Astrocyte (in vitro differentiated cells and primary cell): ENCODE measurements at regions not wholly inside any gene's neighbourhood (a gene's known extent, or its start where the extent isn't known, plus 50 kb on each side); places are given as distances from the start of the nearest gene placed in this dataset.

ENCODE experiments used
- DNase-seq: peaks from one replicate; pipeline ENCODE4 v3.0.0-alpha.2; 2010; ENCODE audit warnings: low read depth
- FAIRE-seq: peaks from 2 replicates; lab custom pipeline; 2011; peaks lifted over from hg19 to GRCh38; lab: Jason Lieb, UNC
- H2AFZ ChIP-seq: 2 replicates; pipeline ENCODE4 v1.6.0; 2012; ENCODE audit warnings: low read depth, low read length, inconsistent platforms
- H3K27ac ChIP-seq: 2 replicates; pipeline ENCODE4 v1.5.1; 2011; ENCODE audit warnings: low read depth, low read length, inconsistent platforms
- H3K27me3 ChIP-seq: 2 replicates; pipeline ENCODE4 v1.6.0; 2011; ENCODE audit warnings: low read length, inconsistent platforms; ENCODE audit not compliant: insufficient read depth
- H3K36me3 ChIP-seq: 2 replicates; pipeline ENCODE4 v1.5.1; 2011; ENCODE audit warnings: low read length, inconsistent platforms; ENCODE audit not compliant: insufficient read depth
- H3K4me1 ChIP-seq: 2 replicates; pipeline ENCODE4 v1.5.1; 2011; ENCODE audit warnings: low read length, inconsistent platforms; ENCODE audit not compliant: insufficient read depth
- H3K4me2 ChIP-seq: 2 replicates; pipeline ENCODE4 v1.6.0; 2012; ENCODE audit warnings: low read length, inconsistent platforms
- H3K4me3 ChIP-seq: 2 replicates; pipeline ENCODE4 v1.5.1; 2011; ENCODE audit warnings: low read depth, mild to moderate bottlenecking, low read length, inconsistent platforms; ENCODE audit not compliant: insufficient read depth
- H3K79me2 ChIP-seq: 2 replicates; pipeline ENCODE4 v1.6.0; 2012; ENCODE audit warnings: mild to moderate bottlenecking, low read length, inconsistent platforms; ENCODE audit not compliant: insufficient read depth
- H3K9ac ChIP-seq: 2 replicates; pipeline ENCODE4 v1.6.0; 2012; ENCODE audit warnings: mild to moderate bottlenecking, low read length, inconsistent platforms
- H3K9me3 ChIP-seq: 2 replicates; pipeline ENCODE4 v1.5.1; 2012; ENCODE audit warnings: low read depth, mild to moderate bottlenecking, low read length, inconsistent platforms; ENCODE audit not compliant: insufficient read depth
- H4K20me1 ChIP-seq: 2 replicates; pipeline ENCODE4 v1.6.0; 2012; ENCODE audit warnings: low read length, inconsistent platforms; ENCODE audit not compliant: insufficient read depth
- H3K27ac Mint-ChIP-seq: one replicate; pipeline ENCODE4 v1.8.0; 2021; ENCODE audit warnings: mild to moderate bottlenecking, mixed read lengths; ENCODE audit not compliant: unreplicated experiment
- H3K27me3 Mint-ChIP-seq: one replicate; pipeline ENCODE4 v1.8.0; 2021; ENCODE audit warnings: low read depth, mixed read lengths; ENCODE audit not compliant: unreplicated experiment
- H3K36me3 Mint-ChIP-seq: one replicate; pipeline ENCODE4 v1.8.0; 2021; ENCODE audit warnings: low read depth, mixed read lengths; ENCODE audit not compliant: unreplicated experiment
- H3K4me1 Mint-ChIP-seq: one replicate; pipeline ENCODE4 v1.8.0; 2021; ENCODE audit warnings: low read depth, mixed read lengths; ENCODE audit not compliant: unreplicated experiment
- H3K4me3 Mint-ChIP-seq: one replicate; pipeline ENCODE4 v1.8.0; 2021; ENCODE audit warnings: mild to moderate bottlenecking, moderate library complexity, mixed read lengths; ENCODE audit not compliant: unreplicated experiment
- H3K9me3 Mint-ChIP-seq: one replicate; pipeline ENCODE4 v1.8.0; 2021; ENCODE audit warnings: mild to moderate bottlenecking, mixed read lengths; ENCODE audit not compliant: unreplicated experiment
- EZH2 ChIP-seq: IDR thresholded peaks from 2 replicates; pipeline ENCODE4 v1.6.1; 2012; ENCODE audit warnings: mild to moderate bottlenecking, low read length, inconsistent platforms; ENCODE audit not compliant: insufficient read depth
- TF ChIP-seq, protein P1 (sequence below): IDR thresholded peaks from 2 replicates; pipeline ENCODE4 v1.5.1; 2011; ENCODE audit warnings: low read depth, mild to moderate bottlenecking, inconsistent platforms, low read length, moderate library complexity; ENCODE audit not compliant: insufficient read depth

DNA sequence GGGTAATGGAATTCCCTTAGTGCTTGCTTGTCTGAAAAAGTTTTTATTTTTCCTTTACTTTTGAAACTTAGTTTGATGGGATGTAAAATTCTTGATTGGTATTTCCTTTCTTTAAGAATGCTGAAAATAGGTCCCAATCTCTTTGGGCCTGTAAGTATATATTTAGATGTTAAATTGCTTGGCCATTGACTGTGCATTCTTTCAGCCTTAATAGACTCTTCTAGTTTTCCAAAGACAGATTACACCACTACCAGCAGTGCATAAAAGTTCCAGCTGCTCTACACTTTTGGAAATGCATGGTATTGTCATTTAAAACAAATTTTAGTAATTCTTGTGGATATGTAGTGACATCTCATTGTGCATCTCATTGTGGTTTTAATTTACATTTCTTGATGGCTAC is 464.8 kb upstream of the USP24 start:
- Histone ChIP-seq H3K4me1 (no peaks in the 10 kb centered on the region), H3K9me3 (no peaks in the 10 kb centered on the region), H3K4me3 (no peak overlapping the region), H2AFZ (no peak overlapping the region), H3K36me3 (no peaks in the 10 kb centered on the region), H3K4me2 (no peak overlapping the region), H3K9ac (no peak overlapping the region), H3K27me3 (no peaks in the 10 kb centered on the region), H3K79me2 (no peaks in the 10 kb centered on the region), H3K27ac (no peak overlapping the region), H4K20me1 (no peaks in the 10 kb centered on the region)
- TF ChIP-seq, protein P1, sequence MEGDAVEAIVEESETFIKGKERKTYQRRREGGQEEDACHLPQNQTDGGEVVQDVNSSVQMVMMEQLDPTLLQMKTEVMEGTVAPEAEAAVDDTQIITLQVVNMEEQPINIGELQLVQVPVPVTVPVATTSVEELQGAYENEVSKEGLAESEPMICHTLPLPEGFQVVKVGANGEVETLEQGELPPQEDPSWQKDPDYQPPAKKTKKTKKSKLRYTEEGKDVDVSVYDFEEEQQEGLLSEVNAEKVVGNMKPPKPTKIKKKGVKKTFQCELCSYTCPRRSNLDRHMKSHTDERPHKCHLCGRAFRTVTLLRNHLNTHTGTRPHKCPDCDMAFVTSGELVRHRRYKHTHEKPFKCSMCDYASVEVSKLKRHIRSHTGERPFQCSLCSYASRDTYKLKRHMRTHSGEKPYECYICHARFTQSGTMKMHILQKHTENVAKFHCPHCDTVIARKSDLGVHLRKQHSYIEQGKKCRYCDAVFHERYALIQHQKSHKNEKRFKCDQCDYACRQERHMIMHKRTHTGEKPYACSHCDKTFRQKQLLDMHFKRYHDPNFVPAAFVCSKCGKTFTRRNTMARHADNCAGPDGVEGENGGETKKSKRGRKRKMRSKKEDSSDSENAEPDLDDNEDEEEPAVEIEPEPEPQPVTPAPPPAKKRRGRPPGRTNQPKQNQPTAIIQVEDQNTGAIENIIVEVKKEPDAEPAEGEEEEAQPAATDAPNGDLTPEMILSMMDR, result no peak
- no peak for TF ChIP-seq EZH2
- Mint-ChIP-seq H3K4me1 (no peaks in the 10 kb centered on the region), H3K27ac (no peak overlapping the region), H3K9me3 (no peaks in the 10 kb centered on the region), H3K4me3 (no peak overlapping the region), H3K27me3 (peaks cover 3% of the 10 kb centered on the region), H3K36me3 (no peaks in the 10 kb centered on the region)
- peak; percentile 77 for DNase-seq
- peak; percentile 78 for FAIRE-seq

DNA sequence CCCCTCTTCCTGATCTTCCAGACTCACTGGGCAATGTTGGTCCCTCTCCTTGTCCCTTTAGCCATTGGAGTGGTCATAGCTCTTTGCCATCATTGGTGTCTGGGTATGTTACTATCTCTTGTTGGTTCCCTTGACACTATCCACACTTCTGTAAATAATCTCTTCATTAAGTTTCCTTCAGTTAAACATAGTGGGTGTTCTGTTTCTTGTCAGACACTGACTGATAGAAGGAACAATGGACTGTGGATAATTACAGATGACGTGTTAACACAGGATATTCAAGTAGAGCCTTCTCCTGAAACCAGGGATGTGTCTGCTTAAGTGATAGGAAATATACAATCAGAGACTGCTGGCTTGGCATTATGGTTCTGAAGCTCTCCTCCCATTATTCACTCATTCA is 458.3 kb upstream of the USP24 start:
- Histone ChIP-seq H3K4me2 (no peak overlapping the region), H3K27ac (no peak overlapping the region), H4K20me1 (no peaks in the 10 kb centered on the region), H2AFZ (no peak overlapping the region), H3K4me3 (no peak overlapping the region), H3K4me1 (no peaks in the 10 kb centered on the region), H3K9ac (no peak overlapping the region), H3K27me3 (no peaks in the 10 kb centered on the region), H3K36me3 (no peaks in the 10 kb centered on the region), H3K9me3 (no peaks in the 10 kb centered on the region), H3K79me2 (no peaks in the 10 kb centered on the region)
- H3K4me1 Mint-ChIP-seq, result no peaks in the 10 kb centered on the region
- no peaks in the 10 kb centered on the region for H3K36me3 Mint-ChIP-seq
- DNase-seq (no peak), FAIRE-seq (peak; percentile 43)
- H3K27ac Mint-ChIP-seq, result no peak overlapping the region
- no peaks in the 10 kb centered on the region for H3K9me3 Mint-ChIP-seq
- no peak overlapping the region for H3K4me3 Mint-ChIP-seq
- no peak for TF ChIP-seq EZH2
- TF ChIP-seq, protein P1, result no peak
- H3K27me3 Mint-ChIP-seq, result no peaks in the 10 kb centered on the region

DNA sequence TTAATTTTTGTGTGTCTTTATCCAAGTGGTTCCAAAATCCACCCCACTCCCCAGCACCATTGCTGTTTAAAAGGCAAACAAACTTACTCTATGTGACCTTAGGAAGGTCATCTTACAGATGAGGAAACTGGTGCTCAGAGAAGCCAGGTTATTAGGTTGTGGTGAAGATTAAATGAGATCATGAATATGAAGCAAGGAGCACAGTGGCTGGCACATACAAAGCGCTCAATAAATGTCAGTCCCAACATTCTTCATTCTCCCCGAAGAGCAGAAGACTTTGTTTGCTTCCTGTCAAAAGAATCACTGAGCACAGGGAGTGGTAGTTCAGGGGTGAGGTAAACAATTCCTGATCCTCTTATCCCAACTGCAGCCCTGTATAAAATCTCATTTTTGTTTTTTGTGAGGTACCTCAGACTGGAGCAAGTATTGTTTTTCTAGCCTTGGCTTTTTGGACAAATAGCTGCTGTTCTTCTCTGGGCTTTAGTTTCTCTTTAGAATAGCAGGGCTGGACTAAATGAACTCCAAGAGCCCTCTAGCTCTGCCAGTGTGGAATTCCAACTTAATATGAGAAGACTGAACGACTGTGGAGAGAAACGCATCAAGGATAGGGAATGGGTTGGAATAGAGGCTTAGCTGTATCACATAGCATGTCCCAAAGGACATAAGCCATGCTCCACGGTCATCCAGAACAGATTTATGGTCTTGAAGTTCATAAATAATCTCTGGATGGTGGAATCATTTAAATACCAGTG is 455.3 kb upstream of the USP24 start:
- no peak overlapping the region for H3K27ac Mint-ChIP-seq
- H3K27me3 ChIP-seq, result no peaks in the 10 kb centered on the region

More for the DNA sequence above, 455.3 kb upstream of the USP24 start:
- H3K9me3 ChIP-seq, result no peaks in the 10 kb centered on the region
- H3K27ac ChIP-seq, result no peak overlapping the region
- H2AFZ ChIP-seq, result no peak overlapping the region
- H3K4me2 ChIP-seq, result no peak overlapping the region
- no peaks in the 10 kb centered on the region for H3K4me1 Mint-ChIP-seq
- TF ChIP-seq, protein P1, result no peak
- no peak for TF ChIP-seq EZH2
- no peak overlapping the region for H3K4me3 ChIP-seq
- no peaks in the 10 kb centered on the region for H3K4me1 ChIP-seq
- H3K9ac ChIP-seq, result no peak overlapping the region
- H3K79me2 ChIP-seq, result no peaks in the 10 kb centered on the region
- H3K4me3 Mint-ChIP-seq, result no peak overlapping the region
- no peaks in the 10 kb centered on the region for H3K36me3 ChIP-seq
- H3K27me3 Mint-ChIP-seq, result no peaks in the 10 kb centered on the region
- H3K9me3 Mint-ChIP-seq, result no peaks in the 10 kb centered on the region
- no peak for FAIRE-seq
- DNase-seq, result no peak
- no peaks in the 10 kb centered on the region for H4K20me1 ChIP-seq
- no peaks in the 10 kb centered on the region for H3K36me3 Mint-ChIP-seq
